ENCODE measurements at regions not wholly inside any gene's neighbourhood (a gene's known extent, or its start where the extent isn't known, plus 50 kb on each side); places are given as distances from the start of the nearest gene placed in this dataset.
"Not testable (repeated sequence)": the region's sequence is repeated elsewhere in the genome, so short reads cannot be mapped to it uniquely, and the experiment has no call there.

- no peak for DNase-seq (ENCODE audit: low spot score)
These were observed 201.3 kb downstream of the AKAP7 start for GRCh38 chr6:131336596-131336995.

GRCh38 chr6:131346896-131347295, 211.6 kb downstream of the AKAP7 start:
- not testable (repeated sequence) for DNase-seq (ENCODE audit: low spot score)

- no peak for DNase-seq (ENCODE audit: low spot score)
These were observed 213.3 kb downstream of the AKAP7 start for GRCh38 chr6:131348572-131348971.

GRCh38 chr6:131349199-131349598, 213.9 kb downstream of the AKAP7 start:
- DNase-seq (ENCODE audit: low spot score), result no peak

GRCh38 chr6:131353106-131353505, 217.8 kb downstream of the AKAP7 start:
- no peak for DNase-seq (ENCODE audit: low spot score)

- no peak for DNase-seq (ENCODE audit: low spot score)
These were observed 218.6 kb downstream of the AKAP7 start for GRCh38 chr6:131353876-131354275.

GRCh38 chr6:131354356-131354755, 218.7 kb upstream of the ARG1 start:
- DNase-seq (ENCODE audit: low spot score), result no peak

GRCh38 chr6:131356161-131356560, 216.9 kb upstream of the ARG1 start:
- no peak for DNase-seq (ENCODE audit: low spot score)

GRCh38 chr6:131357501-131357900, 215.5 kb upstream of the ARG1 start:
- DNase-seq (ENCODE audit: low spot score), result no peak

GRCh38 chr6:131362070-131362469, 211.0 kb upstream of the ARG1 start:
- no peak for DNase-seq (ENCODE audit: low spot score)

- no peak for DNase-seq (ENCODE audit: low spot score)
These were observed 210.3 kb upstream of the ARG1 start for GRCh38 chr6:131362696-131363095.

GRCh38 chr6:131363947-131364834, 208.8 kb upstream of the ARG1 start:
- DNase-seq (ENCODE audit: low spot score), result no peak

- DNase-seq (ENCODE audit: low spot score), result no peak
These were observed 206.8 kb upstream of the ARG1 start for GRCh38 chr6:131366223-131366622.

GRCh38 chr6:131367206-131367873, 205.7 kb upstream of the ARG1 start:
- no peak for DNase-seq (ENCODE audit: low spot score)

GRCh38 chr6:131368198-131368911, 204.7 kb upstream of the ARG1 start:
- DNase-seq (ENCODE audit: low spot score), result no peak

- DNase-seq (ENCODE audit: low spot score), result no peak
These were observed 200.5 kb upstream of the ARG1 start for GRCh38 chr6:131372535-131372934.

GRCh38 chr6:131377112-131377705, 195.8 kb upstream of the ARG1 start:
- no peak for DNase-seq (ENCODE audit: low spot score)

- DNase-seq (ENCODE audit: low spot score), result no peak
These were observed 194.2 kb upstream of the ARG1 start for GRCh38 chr6:131378874-131379273.

GRCh38 chr6:131379948-131380347, 193.1 kb upstream of the ARG1 start:
- no peak for DNase-seq (ENCODE audit: low spot score)

- no peak for DNase-seq (ENCODE audit: low spot score)
These were observed 191.8 kb upstream of the ARG1 start for GRCh38 chr6:131381052-131381708.

- DNase-seq (ENCODE audit: low spot score), result no peak
These were observed 191.3 kb upstream of the ARG1 start for GRCh38 chr6:131381709-131382093.

- DNase-seq (ENCODE audit: low spot score), result no peak
These were observed 190.4 kb upstream of the ARG1 start for GRCh38 chr6:131382631-131383030.
